HT1080 (cell line): ENCODE measurements at regions not wholly inside any gene's neighbourhood (a gene's known extent, or its start where the extent isn't known, plus 50 kb on each side); places are given as distances from the start of the nearest gene placed in this dataset.
"Not testable (repeated sequence)": the region's sequence is repeated elsewhere in the genome, so short reads cannot be mapped to it uniquely, and the experiment has no call there.

Experiments used
- DNase-seq: peaks from one replicate; pipeline ENCODE4 v3.0.0-alpha.2; 2015; ENCODE audit warnings: low read depth

- DNase-seq = no peak
Measured at GRCh38 chr18:14935210-14935609, 187.2 kb downstream of the ANKRD30B start.

GRCh38 chr18:14936313-14936712, 188.3 kb downstream of the ANKRD30B start:
- DNase-seq = no peak

- DNase-seq = no peak
Measured at GRCh38 chr18:14937271-14937670, 189.3 kb downstream of the ANKRD30B start.

- DNase-seq = no peak
Measured at GRCh38 chr18:14939141-14939540, 191.2 kb downstream of the ANKRD30B start.

- not testable (repeated sequence) for DNase-seq
Measured at GRCh38 chr18:14940106-14940505, 192.1 kb downstream of the ANKRD30B start.

- no peak for DNase-seq
Measured at GRCh38 chr18:14940735-14941134, 192.8 kb downstream of the ANKRD30B start.

- no peak for DNase-seq
Measured at GRCh38 chr18:14941256-14941655, 193.3 kb downstream of the ANKRD30B start.

- DNase-seq = no peak
Measured at GRCh38 chr18:14941792-14942191, 193.8 kb downstream of the ANKRD30B start.

- no peak for DNase-seq
Measured at GRCh38 chr18:14942275-14942674, 194.3 kb downstream of the ANKRD30B start.

GRCh38 chr18:14943486-14943885, 195.5 kb downstream of the ANKRD30B start:
- no peak for DNase-seq

- no peak for DNase-seq
Measured at GRCh38 chr18:14943967-14944636, 196.1 kb downstream of the ANKRD30B start.

GRCh38 chr18:14944838-14945237, 196.9 kb downstream of the ANKRD30B start:
- no peak for DNase-seq

- DNase-seq = no peak
Measured at GRCh38 chr18:14945286-14945685, 197.3 kb downstream of the ANKRD30B start.

GRCh38 chr18:14945984-14946383, 198.0 kb downstream of the ANKRD30B start:
- no peak for DNase-seq

GRCh38 chr18:14946741-14947470, 198.9 kb downstream of the ANKRD30B start:
- not testable (repeated sequence) for DNase-seq

- no peak for DNase-seq
Measured at GRCh38 chr18:14947482-14948162, 199.7 kb downstream of the ANKRD30B start.

GRCh38 chr18:14948163-14948540, 200.2 kb downstream of the ANKRD30B start:
- DNase-seq = no peak

GRCh38 chr18:14949800-14950664, 202.1 kb downstream of the ANKRD30B start:
- DNase-seq = no peak

GRCh38 chr18:14952444-14953077, 204.6 kb downstream of the ANKRD30B start:
- DNase-seq = not testable (repeated sequence)

- no peak for DNase-seq
Measured at GRCh38 chr18:14958701-14959100, 210.7 kb downstream of the ANKRD30B start.

GRCh38 chr18:14959550-14959949, 211.6 kb downstream of the ANKRD30B start:
- no peak for DNase-seq
